ENCODE measurements at regions not wholly inside any gene's neighbourhood (a gene's known extent, or its start where the extent isn't known, plus 50 kb on each side); places are given as distances from the start of the nearest gene placed in this dataset.
A peak's percentile ranks its signal among the peaks of the same experiment; 100 is the strongest.

- no peaks in the 10 kb centered on the region for H3K4me1 ChIP-seq
- TF ChIP-seq CTCF (IDR thresholded peaks at IDR 0.05), result no peak
- DNase-seq (no peak), ATAC-seq (no peak), FAIRE-seq (no peak)
- H3K27me3 ChIP-seq, result peaks cover 0 to 3% (median 0%) of the 10 kb centered on the region in 4 donors
- intact Hi-C loops (cut with DNase I), result no loop called here
- no peaks in the 10 kb centered on the region for H3K9me3 ChIP-seq
- H3K27ac ChIP-seq, result no peak overlapping the region
- H3K4me3 ChIP-seq, result no peak overlapping the region
- WGBS, 2 donors, result 65 to 79% methylated on average over 4 of the region's 4 CpGs
- H3K36me3 ChIP-seq, result no peaks in the 10 kb centered on the region
Measured at GRCh38 chr13:22653866-22654265, 526.9 kb upstream of the SGCG start.

- 35 to 40% methylated on average over 5 of the region's 5 CpGs for WGBS, 2 donors
- intact Hi-C loops (cut with DNase I), result no loop called here
- H3K4me1 ChIP-seq, result no peaks in the 10 kb centered on the region
- no peak for FAIRE-seq
- H3K36me3 ChIP-seq, result no peaks in the 10 kb centered on the region
- TF ChIP-seq CTCF (IDR thresholded peaks at IDR 0.05), result no peak
- H3K27me3 ChIP-seq, result peaks cover 0 to 3% (median 0%) of the 10 kb centered on the region in 4 donors
- no peak overlapping the region for H3K27ac ChIP-seq
- H3K9me3 ChIP-seq, result no peaks in the 10 kb centered on the region
- H3K4me3 ChIP-seq, result no peak overlapping the region
- no peak for DNase-seq
- ATAC-seq, result no peak
Measured at GRCh38 chr13:22655106-22655852, 525.5 kb upstream of the SGCG start.

GRCh38 chr13:22662771-22663170, 518.0 kb upstream of the SGCG start:
- no peak overlapping the region for H3K27ac ChIP-seq
- no peak for TF ChIP-seq CTCF (IDR thresholded peaks at IDR 0.05)
- 53 to 62% methylated on average over 4 of the region's 4 CpGs for WGBS, 2 donors
- FAIRE-seq (no peak), ATAC-seq (no peak), DNase-seq (no peak)
- H3K36me3 ChIP-seq, result no peaks in the 10 kb centered on the region
- intact Hi-C loops (cut with DNase I), result no loop called here
- H3K9me3 ChIP-seq, result no peaks in the 10 kb centered on the region
- no peaks in the 10 kb centered on the region for H3K27me3 ChIP-seq
- no peak overlapping the region for H3K4me3 ChIP-seq
- no peaks in the 10 kb centered on the region for H3K4me1 ChIP-seq

- H3K9me3 ChIP-seq, result no peaks in the 10 kb centered on the region
- FAIRE-seq (no peak), DNase-seq (no peak), ATAC-seq (peak in 1 of 4 donors; percentile 49)
- no peaks in the 10 kb centered on the region for H3K27me3 ChIP-seq
- no peak for TF ChIP-seq CTCF (IDR thresholded peaks at IDR 0.05)
- H3K36me3 ChIP-seq, result no peaks in the 10 kb centered on the region
- H3K4me3 ChIP-seq, result no peak overlapping the region
- intact Hi-C loops (cut with DNase I), result no loop called here
- no peak overlapping the region for H3K27ac ChIP-seq
- 32 to 40% methylated on average over 2 of the region's 2 CpGs for WGBS, 2 donors
- H3K4me1 ChIP-seq, result no peaks in the 10 kb centered on the region
Measured at GRCh38 chr13:22665506-22665905, 515.3 kb upstream of the SGCG start.

- Histone ChIP-seq H3K4me3 (no peak overlapping the region), H3K9me3 (peaks cover 0 to 7% (median 0%) of the 10 kb centered on the region in 4 donors), H3K27me3 (no peaks in the 10 kb centered on the region), H3K4me1 (no peaks in the 10 kb centered on the region), H3K27ac (no peak overlapping the region), H3K36me3 (no peaks in the 10 kb centered on the region)
- no peak for TF ChIP-seq CTCF (IDR thresholded peaks at IDR 0.05)
- no peak for ATAC-seq
- 73 to 77% methylated on average over 8 of the region's 8 CpGs for WGBS, 2 donors
- no peak for FAIRE-seq
- no peak for DNase-seq
- intact Hi-C loops (cut with DNase I), result no loop called here
Measured at GRCh38 chr13:22690756-22691155, 490.0 kb upstream of the SGCG start.
